ENCODE measurements at regions not wholly inside any gene's neighbourhood (a gene's known extent, or its start where the extent isn't known, plus 50 kb on each side); places are given as distances from the start of the nearest gene placed in this dataset.
"Not testable (repeated sequence)": the region's sequence is repeated elsewhere in the genome, so short reads cannot be mapped to it uniquely, and the experiment has no call there.

DNA sequence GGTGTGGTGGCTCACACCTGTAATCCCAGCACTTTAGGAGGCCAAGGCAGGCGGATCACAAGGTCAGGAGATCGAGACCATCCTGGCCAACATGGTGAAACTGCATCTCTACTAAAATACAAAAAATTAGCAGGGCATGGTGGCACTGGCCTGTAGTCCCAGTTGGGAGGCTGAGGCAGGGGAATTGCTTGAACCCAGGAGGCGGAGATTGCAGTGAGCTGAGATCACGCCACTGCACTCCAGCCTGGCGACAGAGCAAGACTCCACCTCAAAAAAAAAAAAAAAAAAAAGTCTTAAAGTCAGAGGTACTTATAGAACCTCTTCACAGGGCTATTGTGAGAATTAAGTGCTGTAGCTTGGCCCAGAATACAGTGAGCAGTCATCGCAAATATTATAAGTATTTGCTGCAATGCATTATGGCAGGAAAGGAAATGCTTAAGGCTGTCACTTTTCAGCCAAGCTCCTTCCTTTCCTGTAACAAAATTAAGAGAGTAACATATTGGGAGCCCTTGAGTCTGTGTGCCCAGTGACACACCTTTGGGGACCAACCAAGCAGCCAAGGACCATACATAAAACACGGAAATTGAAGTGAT, 110.9 kb upstream of the HAND1 start:
- not testable (repeated sequence) for DNase-seq (ENCODE audit: low read depth)

DNA sequence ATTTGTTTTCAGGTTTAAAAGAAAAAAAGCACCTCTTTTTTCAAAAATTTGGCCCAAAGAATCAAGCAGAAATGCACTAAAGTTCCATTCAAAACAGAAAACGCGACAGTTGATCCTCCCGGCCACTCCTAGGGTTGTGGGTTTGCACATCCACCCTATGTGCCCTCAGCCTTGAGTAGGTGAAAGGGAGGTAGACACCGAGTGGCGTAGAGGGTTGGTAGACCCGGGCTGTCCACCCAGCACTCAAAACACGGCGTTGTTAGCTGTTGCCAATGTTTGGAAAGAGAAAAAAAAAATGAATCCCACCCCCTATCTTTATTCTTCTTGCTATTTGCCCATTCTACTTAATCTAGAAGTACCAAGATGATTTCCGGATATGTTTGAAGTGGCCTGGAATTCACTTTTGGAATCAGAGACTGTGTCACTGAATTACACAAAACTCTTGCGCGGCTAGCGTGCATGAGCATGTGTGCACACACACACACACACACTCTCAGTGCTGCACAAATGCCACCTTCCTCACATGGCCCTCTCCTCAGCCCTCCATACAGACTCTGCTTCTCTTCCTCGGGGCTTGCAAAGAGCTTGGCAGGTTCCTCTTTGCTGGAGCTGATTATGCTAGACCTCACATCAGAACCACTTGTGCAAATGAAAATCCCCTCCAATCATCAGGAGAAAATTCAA, 110.2 kb upstream of the HAND1 start:
- no peak for DNase-seq (ENCODE audit: low read depth)

DNA sequence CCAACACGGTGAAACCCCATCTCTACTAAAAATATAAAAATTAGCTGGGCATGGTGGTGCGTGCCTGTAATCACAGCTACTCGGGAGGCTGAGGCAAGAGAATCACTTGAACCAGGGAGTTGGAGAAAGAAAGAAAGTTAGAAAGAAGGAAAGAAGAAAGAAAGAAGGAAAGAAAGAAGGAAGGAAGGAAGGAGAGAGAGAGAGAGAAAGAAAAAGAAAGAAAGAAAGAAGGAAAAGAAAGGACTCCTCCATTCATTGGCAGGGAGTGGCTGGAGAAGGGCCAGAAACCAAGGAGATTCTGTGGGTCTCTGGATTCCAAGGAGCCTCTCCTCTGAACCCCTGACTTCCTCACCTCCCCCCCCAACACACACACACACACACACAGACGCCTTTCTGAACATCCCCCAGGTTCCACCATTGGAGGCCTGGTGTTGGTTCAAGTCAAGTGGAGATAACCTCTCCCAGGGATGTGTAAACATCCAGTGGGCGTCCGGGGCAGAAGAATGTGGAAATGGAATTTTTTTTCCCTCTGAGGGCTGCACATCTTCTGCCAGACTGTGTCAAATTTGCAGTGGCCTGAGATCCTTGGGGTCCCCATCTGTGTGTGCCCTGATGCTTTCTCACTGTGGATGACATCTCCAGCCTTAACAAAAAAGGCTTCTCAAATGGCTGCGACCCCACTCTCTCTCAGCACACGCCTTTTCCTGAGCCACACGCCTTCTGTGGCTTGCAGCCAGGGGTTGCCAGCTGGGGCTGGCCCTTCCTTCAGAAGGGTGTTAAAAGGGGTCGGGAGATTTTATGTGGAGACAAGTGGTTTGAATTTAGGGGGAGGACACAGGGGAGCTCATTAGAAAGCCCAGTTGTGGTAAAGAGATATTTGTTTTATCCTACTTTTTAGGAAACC, 109.3 kb upstream of the HAND1 start:
- DNase-seq (ENCODE audit: low read depth) = no peak

DNA sequence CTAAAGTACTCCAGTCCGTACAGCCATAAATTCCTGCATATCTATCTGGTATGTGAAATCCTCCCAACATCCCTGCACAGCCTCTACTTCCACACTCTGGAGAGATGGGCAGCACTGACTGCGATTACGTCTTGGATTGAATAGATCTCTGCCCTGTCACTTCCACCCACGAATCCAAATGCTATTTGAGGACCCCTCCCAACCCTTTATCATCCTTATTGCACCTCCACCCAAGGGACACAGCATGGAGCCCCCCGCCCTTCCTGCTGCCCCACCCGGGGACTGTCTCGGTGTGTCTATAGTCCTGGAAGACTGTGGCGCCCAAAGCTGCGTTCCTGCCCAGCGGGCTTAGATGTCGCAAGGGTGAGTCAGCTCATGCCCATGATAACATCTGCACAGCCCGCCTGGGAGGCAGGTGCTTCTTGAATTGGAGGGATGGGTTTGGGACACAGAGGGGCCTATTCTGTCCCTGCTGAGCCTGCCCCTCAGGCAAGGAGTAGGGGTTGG, 105.7 kb upstream of the HAND1 start:
- DNase-seq (ENCODE audit: low read depth) = no peak

DNA sequence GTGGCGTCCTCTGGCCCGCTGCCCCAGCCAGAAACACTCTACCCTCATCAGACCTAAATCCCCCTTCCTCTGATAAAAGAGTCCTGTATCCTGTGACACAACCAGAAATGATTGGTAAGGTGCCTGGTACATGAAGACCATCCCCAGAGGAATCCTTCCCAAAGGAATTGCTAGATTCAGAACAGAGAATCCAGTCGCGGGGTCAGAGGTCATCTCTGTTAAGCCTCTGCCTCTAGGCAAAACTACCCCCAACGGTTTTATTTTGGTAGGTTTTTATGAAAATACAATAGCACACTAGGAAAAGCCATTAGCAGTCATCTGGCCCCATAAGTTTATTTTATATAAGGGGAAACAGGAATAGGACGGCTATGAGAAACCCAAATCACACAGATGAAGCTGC, 102.4 kb upstream of the HAND1 start:
- DNase-seq (ENCODE audit: low read depth) = no peak

DNA sequence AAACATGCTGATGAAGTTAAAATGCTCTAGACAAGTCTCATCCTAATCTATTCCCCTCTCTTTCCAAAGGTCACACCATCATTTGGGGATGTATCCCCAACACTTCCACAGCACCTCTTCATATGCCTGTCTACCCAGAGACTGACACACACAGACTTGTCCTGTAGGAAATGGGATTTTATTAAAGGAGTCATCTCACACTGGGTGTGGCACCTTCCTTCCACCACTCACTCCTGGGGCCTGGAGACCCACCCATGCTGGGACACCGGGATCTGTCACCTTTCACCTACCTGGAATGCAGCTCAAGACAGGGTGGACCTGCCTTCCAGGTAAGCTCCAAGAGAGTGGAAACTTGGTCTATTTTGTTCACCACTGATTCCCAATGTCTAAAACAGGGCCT, 99.4 kb upstream of the HAND1 start:
- no peak for DNase-seq (ENCODE audit: low read depth)

DNA sequence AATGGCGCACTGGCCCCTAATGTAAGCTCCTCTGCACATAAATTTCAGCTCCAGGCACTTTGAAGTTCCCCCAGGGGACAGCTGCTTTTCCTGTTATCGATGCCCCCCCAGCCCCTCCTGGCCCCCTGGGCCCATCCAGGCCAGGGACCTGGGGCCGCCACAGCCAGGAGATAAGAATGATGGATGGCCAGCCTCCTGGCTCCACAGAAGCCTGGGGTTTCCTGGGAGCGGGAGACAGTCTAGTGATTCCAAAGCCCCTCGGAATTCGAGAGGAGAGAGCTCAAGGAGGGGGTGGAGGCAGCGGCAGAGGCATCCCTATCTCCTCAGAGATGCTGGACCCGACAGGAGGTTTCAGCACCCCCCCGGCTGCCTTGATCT, 98.4 kb upstream of the HAND1 start:
- DNase-seq (ENCODE audit: low read depth) = no peak

DNA sequence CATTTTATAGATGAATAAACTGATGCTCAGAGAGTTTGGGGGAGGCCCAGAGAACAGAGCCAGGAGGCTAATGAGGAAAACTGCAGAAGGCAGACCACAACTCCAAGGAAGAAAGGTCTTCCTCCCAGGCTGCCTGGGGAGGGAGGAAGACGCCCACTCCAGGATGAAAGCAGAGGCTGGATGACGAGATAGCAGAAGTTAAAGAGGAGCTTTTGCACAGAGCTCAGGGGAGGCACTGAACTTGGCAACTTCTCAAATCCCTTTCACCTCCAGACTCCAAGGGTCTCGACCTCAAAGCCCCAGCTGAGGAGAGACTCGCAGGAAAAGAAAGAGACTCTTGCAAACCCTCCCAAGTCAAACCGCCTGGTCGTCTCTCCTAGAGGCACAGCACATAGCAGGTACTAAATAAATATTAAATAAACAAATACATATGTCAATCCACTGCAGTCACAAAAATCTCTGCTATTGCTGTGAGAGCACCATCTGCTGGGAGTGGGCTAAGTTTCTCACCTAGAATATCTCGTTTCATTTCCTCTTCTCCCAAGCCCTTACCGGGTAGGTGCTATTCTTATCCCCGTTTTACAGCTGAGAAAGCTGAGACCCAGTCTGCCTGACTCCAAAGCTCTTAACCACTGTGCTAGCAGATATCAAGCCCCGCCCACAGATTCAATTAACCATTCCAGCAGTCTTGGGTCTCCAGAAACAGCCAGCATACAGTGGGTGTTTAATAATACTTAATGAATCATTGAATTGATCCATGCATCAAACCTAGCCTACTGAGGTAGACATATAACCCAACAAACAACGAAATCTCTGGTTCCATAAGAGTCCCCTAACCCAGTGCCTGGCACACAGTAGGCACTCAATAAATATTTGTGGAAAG, 97.8 kb upstream of the HAND1 start:
- DNase-seq (ENCODE audit: low read depth) = no peak

DNA sequence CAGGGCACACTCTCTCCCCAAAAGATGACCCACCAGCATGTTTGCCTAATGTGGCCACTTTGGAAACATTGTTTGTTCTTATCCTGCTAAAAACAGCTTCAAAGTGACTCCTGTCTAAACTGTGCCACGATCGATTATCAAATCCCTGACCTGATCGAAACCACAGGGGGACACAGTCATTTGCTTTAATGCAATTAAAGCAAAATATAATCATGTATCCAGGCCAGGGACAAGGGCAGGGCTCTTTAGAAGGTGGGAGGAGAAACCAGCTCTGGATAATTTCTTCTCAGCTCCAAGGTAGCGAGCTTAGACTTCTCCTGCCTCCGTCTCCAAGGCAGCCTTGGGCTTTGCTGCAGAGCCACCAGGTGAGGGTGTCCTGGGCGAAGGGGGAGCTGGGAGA, 95.0 kb upstream of the HAND1 start:
- DNase-seq (ENCODE audit: low read depth) = no peak

DNA sequence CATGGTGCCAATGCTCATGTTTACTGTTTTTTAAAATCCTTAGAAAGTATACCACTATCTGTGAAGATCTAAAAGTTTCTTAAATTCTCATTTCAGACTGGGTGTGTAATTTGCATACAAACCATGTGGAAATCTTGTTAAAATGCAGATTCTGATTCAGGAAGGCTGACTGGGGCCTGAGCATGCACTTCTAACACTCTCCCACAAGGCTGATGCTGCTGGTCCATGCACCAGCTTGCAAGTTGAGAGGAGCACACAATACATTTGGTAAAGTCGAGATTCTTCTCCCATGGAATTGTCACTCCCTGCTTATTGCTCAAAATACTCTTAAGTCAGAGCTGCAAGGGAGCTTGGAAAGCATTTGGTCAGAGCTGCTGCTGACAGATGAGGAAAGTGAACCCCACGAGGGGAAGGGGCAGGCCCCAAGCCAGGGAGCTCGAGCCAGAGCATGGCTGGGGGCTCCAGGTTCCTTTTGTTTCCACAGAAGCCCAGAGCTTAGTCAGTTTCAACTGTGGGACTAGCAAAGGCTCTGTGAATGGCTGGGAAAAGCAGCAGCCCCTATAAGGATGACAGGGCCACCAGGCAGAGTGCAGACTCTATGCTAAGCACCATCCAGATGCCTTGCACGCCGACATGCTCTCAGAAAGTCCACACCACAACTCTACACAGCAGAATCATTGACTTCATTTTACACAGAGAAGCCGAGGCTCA, 93.5 kb upstream of the HAND1 start:
- DNase-seq (ENCODE audit: low read depth) = no peak

DNA sequence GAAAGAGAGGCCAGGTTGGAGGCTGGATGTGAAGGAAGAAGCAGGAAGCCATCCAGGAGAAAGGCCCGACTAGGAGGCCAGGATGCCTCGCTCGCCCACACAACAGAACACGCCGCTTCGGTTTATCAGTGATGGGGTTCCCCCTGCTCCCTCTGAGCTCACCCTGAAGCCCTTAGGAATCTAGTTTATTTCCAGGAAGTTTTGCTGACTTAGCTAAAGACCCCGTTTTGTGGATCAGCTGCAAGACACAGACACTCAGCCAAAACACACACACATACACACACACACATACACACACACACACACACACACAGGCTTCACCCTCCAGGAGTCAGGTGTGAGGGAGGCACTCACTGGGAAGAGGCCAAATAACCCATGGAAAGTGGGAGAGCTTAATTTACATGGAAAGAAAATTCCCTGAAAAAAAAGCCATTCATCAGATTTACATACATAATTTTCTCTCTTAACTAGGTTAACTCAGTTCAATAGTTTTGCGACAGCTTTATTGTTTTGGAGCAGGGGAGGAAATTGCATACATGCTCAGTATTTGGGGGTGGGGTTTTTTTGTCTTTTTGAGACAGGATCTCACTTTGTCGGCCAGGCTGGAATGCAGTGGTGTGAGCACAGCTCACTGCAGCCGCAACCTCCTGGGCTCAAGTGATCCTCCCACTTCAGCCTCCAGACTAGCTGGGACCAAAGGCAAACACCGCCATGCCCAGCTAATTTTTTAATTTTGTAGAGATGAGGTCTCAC, 92.7 kb upstream of the HAND1 start:
- DNase-seq (ENCODE audit: low read depth) = no peak

DNA sequence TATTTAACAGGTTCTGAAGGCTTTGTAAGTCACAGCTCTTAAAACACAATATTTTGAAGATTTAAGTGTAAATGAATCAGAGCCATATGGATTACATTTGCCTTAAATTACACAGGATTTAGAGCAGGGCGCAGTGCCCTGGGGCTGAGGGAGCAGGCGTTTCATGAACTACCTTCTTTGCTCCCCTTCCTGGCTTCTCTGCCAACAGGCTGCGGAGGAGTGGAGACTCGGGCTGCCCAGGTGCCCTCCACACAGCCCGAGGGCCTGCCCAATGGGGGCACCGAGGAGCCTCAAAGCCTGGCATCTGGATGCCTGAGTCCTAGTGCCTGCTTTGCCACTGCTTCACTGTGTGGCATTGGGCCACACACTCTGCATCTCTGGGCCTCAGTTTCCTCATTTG, 90.6 kb upstream of the HAND1 start:
- no peak for DNase-seq (ENCODE audit: low read depth)

DNA sequence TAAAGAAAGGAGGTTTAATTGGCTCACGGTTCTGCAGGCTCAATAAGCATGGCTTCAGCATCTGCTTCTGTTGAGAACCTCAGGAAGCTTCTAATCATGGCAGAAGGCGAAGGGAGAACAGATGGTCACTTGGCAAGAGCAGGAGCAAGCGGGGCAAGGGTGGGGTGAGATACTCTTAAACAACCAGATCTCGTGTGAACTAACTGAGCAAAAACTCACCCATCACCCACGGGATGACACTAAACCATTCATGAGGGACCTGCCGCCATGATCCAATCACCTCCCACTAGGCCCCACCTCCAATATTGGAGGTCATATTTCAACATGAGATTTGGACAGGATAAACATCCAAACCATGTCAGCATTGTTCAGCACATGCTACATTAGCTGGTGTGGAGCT, 89.1 kb upstream of the HAND1 start:
- no peak for DNase-seq (ENCODE audit: low read depth)

DNA sequence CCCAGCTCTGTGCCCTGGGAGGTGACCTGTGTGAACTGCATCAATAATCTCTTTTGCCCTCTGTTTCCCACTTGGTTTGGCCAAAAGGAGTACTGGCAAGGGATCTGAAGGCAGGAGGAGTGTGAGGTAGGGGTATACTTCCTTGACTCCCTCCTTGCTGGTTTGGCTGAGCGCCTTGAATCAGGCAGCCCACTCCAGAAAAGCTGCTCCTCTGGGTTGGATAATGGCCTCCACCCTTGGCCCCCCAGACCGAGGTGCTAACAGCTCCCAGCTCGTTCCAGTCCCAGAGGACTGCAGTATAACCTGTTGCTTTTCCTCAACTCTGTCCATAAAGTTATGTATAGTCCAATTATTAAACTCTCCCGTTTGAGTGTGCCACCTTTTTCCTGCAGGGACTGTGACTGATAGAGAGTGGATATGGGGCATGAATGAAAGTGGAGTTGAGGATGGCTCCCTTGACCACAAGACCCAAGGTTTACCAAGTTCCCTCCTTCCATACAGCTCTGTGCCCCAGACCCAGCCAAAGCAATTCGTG, 88.2 kb upstream of the HAND1 start:
- no peak for DNase-seq (ENCODE audit: low read depth)

DNA sequence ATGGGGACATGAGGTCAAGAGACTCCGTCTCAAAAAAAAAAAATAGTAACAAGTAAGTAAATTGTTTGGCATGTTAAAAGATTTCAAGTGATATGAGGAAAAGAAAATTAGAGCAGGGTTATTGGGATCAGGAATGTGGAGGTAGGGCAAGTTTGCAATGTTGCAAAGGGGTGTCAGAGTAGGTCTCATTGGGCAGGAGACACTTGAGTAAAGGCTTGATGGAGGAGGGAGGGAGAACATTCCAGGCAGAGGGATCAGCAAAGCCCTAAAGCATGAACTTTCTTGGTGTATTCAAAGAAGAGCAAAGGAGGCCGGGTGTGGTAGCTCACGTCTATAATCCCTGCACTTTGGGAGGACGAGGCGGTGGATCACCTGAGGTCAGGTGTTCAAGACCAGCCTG, 87.1 kb upstream of the HAND1 start:
- no peak for DNase-seq (ENCODE audit: low read depth)

DNA sequence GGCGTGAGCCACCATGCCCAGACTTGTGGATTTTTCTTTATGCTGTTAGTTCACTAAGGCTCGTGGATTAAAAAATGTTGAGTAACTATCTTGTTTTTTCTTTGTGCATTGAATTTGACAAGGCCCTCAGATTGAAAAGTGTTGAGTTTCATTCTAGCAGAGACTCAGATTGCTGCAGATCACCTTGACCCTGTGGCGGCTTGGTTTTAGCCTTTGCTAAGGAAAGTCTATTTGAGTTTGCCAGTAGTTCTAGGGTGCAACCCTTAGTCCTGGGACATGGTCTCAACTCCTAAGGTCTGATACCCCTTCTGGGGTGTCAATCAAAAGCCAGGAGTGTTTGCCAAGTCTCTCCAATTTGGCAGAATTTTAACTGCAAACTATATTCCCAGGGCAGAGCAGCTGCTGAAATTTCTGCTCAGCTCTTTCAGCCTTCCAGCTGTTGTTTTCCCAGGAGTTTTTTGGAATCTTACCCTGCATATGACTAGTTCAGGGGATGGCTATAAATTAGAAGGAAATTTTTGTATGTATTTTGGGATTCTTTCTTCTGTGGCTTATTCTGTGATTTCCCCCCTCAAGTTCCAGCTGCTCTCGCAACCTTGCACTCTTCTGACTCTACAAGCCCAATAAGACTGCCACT, 84.3 kb upstream of the HAND1 start:
- no peak for DNase-seq (ENCODE audit: low read depth)

DNA sequence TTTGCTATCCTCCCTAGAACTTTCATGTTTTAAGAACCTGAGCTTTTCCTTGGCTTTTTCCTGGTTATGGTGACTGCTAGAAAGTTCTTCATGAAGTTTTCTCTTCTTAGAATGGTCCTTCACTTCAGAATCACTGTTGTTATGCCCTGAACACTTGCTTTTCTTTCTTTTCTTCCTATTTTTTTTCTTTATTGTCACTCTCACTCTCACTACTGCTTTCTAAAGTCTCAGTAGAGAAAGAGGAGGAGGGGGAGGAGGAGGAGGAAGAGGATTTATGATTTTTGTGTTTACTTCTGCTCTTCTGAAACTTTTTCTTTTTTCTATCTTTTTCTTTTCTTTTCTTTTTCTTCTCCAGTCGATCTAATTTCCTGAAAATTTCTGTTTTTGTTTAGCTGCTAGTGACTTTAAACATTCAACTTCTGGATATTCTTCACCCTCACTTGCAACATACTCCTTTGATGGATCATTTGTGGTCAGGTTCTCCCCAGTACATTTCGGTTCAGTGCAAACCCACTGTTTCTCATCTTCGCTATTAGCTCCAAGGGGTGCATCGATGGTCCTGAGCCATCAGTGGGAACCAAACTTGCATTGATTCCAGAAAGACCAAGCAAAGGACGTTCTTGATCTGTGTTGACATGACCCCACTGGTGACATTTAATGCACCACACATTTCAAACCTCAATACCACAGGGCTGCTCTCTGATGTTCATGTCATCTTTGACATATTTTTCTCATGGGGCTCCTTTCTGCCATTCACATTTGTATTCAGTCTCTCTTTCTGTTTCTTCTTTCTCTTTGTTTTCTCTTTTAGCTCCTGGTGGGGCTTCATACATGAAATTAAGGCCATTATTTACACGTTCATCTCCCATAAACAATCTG, 81.6 kb upstream of the HAND1 start:
- DNase-seq (ENCODE audit: low read depth) = no peak

DNA sequence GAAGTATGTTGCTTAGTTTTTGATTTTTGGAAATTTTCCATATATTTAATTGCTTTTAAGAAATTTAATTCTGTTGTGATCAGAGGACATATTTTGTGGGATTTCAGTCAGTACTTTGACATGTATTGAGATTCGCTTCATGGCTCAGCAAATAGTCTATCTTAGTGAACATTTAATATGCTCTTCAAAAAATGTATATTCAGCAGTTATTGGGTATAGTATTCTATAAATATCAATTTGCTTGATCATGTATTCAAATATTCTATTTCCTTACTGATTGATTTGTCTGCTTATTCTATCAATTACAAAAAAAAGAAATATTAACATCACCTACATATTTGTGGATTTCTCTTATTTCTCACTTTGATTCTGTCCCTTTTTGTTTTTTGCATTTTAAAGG, 79.5 kb upstream of the HAND1 start:
- DNase-seq (ENCODE audit: low read depth) = no peak

DNA sequence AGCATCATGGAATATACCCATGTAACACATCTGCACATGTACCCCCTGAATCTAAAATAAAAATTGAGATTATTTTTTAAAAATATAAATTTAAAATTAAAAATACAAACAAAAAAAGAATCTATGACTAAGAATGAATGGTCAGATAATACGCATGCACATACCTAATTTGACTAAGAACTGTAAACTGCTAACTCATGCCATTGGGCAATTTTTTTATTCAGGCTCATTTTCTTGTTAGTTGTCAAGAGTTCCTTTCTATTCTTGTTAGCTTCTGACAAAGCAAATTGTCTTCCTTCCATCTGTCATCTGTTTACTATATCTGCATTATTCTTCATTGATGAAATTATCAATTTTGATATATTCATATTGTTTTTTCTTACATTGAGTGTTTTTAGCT, 69.5 kb upstream of the HAND1 start:
- no peak for DNase-seq (ENCODE audit: low read depth)
